Neural cell (in vitro differentiated cells): ENCODE measurements at regions not wholly inside any gene's neighbourhood (a gene's known extent, or its start where the extent isn't known, plus 50 kb on each side); places are given as distances from the start of the nearest gene placed in this dataset.

ENCODE experiments used
- H2AFZ ChIP-seq: fragments of 200-600, 300-800 bp; sonication (generic), shearing (Covaris generic); 2 replicates; pipeline ENCODE4 v1.6.0; 2014; ENCODE audit warnings: low read depth, mild to moderate bottlenecking, antibody characterized with exemption, low read length, moderate library complexity
- H3F3A ChIP-seq: fragments of 200-600 bp; shearing (Covaris generic); 2 replicates; pipeline ENCODE4 v1.6.1; 2016; ENCODE audit warnings: mild to moderate bottlenecking, moderate library complexity, mixed read lengths, antibody characterized with exemption, low read length; ENCODE audit not compliant: insufficient read depth, poor library complexity, severe bottlenecking
- H3K27ac ChIP-seq: fragments of 200-600, 300-800 bp; sonication (generic), shearing (Covaris generic); 2 replicates; pipeline ENCODE4 v1.5.1; 2014; ENCODE audit warnings: mild to moderate bottlenecking, low read length, moderate library complexity
- H3K27me3 ChIP-seq: fragments of 300-800, 200-600 bp; sonication (generic), shearing (Covaris generic); 2 replicates; pipeline ENCODE4 v1.6.0; 2014; ENCODE audit warnings: mild to moderate bottlenecking, low read depth, low read length, moderate library complexity; ENCODE audit not compliant: insufficient read depth
- H3K36me3 ChIP-seq: fragments of 300-800, 200-600 bp; sonication (generic), shearing (Covaris generic); 2 replicates; pipeline ENCODE4 v1.5.1; 2014; ENCODE audit warnings: mild to moderate bottlenecking, antibody characterized with exemption, low read length, moderate library complexity; ENCODE audit not compliant: insufficient read depth
- H3K4me2 ChIP-seq: fragments of 300-800, 200-600 bp; sonication (generic), shearing (Covaris generic); 2 replicates; pipeline ENCODE4 v1.6.0; 2014; ENCODE audit warnings: mild to moderate bottlenecking, low read length
- H3K4me3 ChIP-seq: fragments of 300-800, 200-600 bp; sonication (generic), shearing (Covaris generic); 2 replicates; pipeline ENCODE4 v1.5.1; 2014; ENCODE audit warnings: mild to moderate bottlenecking, low read length, moderate library complexity
- H3K79me2 ChIP-seq: fragments of 200-600 bp; shearing (Covaris generic); replicated peaks from 2 replicates; pipeline ENCODE4 v1.6.0; 2014; ENCODE audit warnings: mild to moderate bottlenecking, low read length, moderate library complexity; ENCODE audit not compliant: insufficient read depth
- H3K9ac ChIP-seq: fragments of 300-800, 200-600 bp; sonication (generic), shearing (Covaris generic); 2 replicates; pipeline ENCODE4 v1.6.1; 2016; ENCODE audit warnings: mild to moderate bottlenecking, low read length, mixed read lengths
- H3K9me2 ChIP-seq: fragments of 200-600 bp; shearing (Covaris generic); 2 replicates; pipeline ENCODE4 v1.6.1; 2016; ENCODE audit warnings: mild to moderate bottlenecking, low read length, mixed read lengths; ENCODE audit not compliant: insufficient read depth
- H3K9me3 ChIP-seq: fragments of 200-600, 300-800 bp; sonication (generic), shearing (Covaris generic); 2 replicates; pipeline ENCODE4 v1.6.1; 2016; ENCODE audit warnings: mild to moderate bottlenecking, mixed run types, low read length, moderate library complexity, mixed read lengths
- H4K20me1 ChIP-seq: fragments of 200-600 bp; shearing (Covaris generic); 2 replicates; pipeline ENCODE4 v1.6.1; 2016; ENCODE audit warnings: mild to moderate bottlenecking, mixed run types; ENCODE audit not compliant: insufficient read depth
- CTCF ChIP-seq: fragments of 450-650 bp; IDR thresholded peaks from 2 replicates; pipeline ENCODE4 v1.5.1; 2014; ENCODE audit warnings: antibody characterized with exemption, mild to moderate bottlenecking, moderate library complexity; ENCODE audit not compliant: poor library complexity, severe bottlenecking
- EP300 ChIP-seq: fragments of 450-650 bp; conservative IDR thresholded peaks from 2 replicates; pipeline ENCODE4 v1.6.1; 2014; ENCODE audit warnings: antibody characterized with exemption, mild to moderate bottlenecking, moderate library complexity; ENCODE audit not compliant: poor library complexity, severe bottlenecking
- EZH2 ChIP-seq: fragments of 200-600, 300-800 bp; shearing (Covaris generic), sonication (generic); IDR thresholded peaks from 2 replicates; pipeline ENCODE4 v1.6.1; 2014; ENCODE audit warnings: antibody characterized with exemption, low read length, borderline replicate concordance, mild to moderate bottlenecking; ENCODE audit not compliant: insufficient read depth, poor library complexity, severe bottlenecking
- MXI1 ChIP-seq: fragments of 450-650 bp; conservative IDR thresholded peaks from 2 replicates; pipeline ENCODE4 v1.6.1; 2014; ENCODE audit warnings: antibody characterized with exemption, mild to moderate bottlenecking; ENCODE audit not compliant: poor library complexity, severe bottlenecking
- POLR2AphosphoS5 ChIP-seq: IDR thresholded peaks from 2 replicates; pipeline ENCODE4 v1.6.1; 2012
- RAD21 ChIP-seq: fragments of 450-650 bp; conservative IDR thresholded peaks from 2 replicates; pipeline ENCODE4 v1.6.1; 2014; ENCODE audit warnings: antibody characterized with exemption, mild to moderate bottlenecking, moderate library complexity
- REST ChIP-seq: IDR thresholded peaks from 2 replicates; pipeline ENCODE4 v1.6.1; 2012; ENCODE audit warnings: borderline replicate concordance
- SMC3 ChIP-seq: fragments of 450-650 bp; conservative IDR thresholded peaks from 2 replicates; pipeline ENCODE4 v1.6.1; 2014; ENCODE audit warnings: antibody characterized with exemption, mild to moderate bottlenecking, moderate library complexity; ENCODE audit not compliant: poor library complexity
- TAF1 ChIP-seq: IDR thresholded peaks from 2 replicates; pipeline ENCODE4 v1.6.1; 2012; ENCODE audit warnings: low read depth

- no peak overlapping the region for H3K27ac ChIP-seq
- H3K9me2 ChIP-seq: no peaks in the 10 kb centered on the region
- TF ChIP-seq RAD21: no peak
- TF ChIP-seq POLR2AphosphoS5: no peak
- no peak for TF ChIP-seq MXI1
- no peak for TF ChIP-seq REST
- no peak for TF ChIP-seq TAF1
- no peak for TF ChIP-seq SMC3
- TF ChIP-seq EZH2: no peak
- no peak for TF ChIP-seq CTCF
- TF ChIP-seq EP300: no peak
- no peak overlapping the region for H3K4me2 ChIP-seq
- no peaks in the 10 kb centered on the region for H3K27me3 ChIP-seq
- H3K4me3 ChIP-seq: no peak overlapping the region
- H3F3A ChIP-seq: no peaks in the 10 kb centered on the region
- no peaks in the 10 kb centered on the region for H3K36me3 ChIP-seq
- H3K79me2 ChIP-seq: no peaks in the 10 kb centered on the region
- H2AFZ ChIP-seq: no peak overlapping the region
- H3K9me3 ChIP-seq: no peaks in the 10 kb centered on the region
- no peaks in the 10 kb centered on the region for H4K20me1 ChIP-seq
- H3K9ac ChIP-seq: no peak overlapping the region
Observed at GRCh38 chr5:174459071-174459702, 265.2 kb upstream of the MSX2 start.

- Histone ChIP-seq H3K9me3 (no peaks in the 10 kb centered on the region), H3K9ac (no peak overlapping the region), H3K27me3 (no peaks in the 10 kb centered on the region), H3K9me2 (no peaks in the 10 kb centered on the region), H3F3A (no peaks in the 10 kb centered on the region), H3K79me2 (no peaks in the 10 kb centered on the region), H2AFZ (no peak overlapping the region), H3K36me3 (no peaks in the 10 kb centered on the region), H3K4me2 (no peak overlapping the region), H3K4me3 (no peak overlapping the region), H4K20me1 (no peaks in the 10 kb centered on the region), H3K27ac (no peak overlapping the region)
- TF ChIP-seq TAF1: no peak
- no peak for TF ChIP-seq EP300
- no peak for TF ChIP-seq REST
- TF ChIP-seq SMC3: no peak
- no peak for TF ChIP-seq CTCF
- no peak for TF ChIP-seq POLR2AphosphoS5
- no peak for TF ChIP-seq RAD21
- no peak for TF ChIP-seq EZH2
- no peak for TF ChIP-seq MXI1
Observed at GRCh38 chr5:174459832-174460448, 264.4 kb upstream of the MSX2 start.
